ENCODE measurements at regions not wholly inside any gene's neighbourhood (a gene's known extent, or its start where the extent isn't known, plus 50 kb on each side); places are given as distances from the start of the nearest gene placed in this dataset.
"Not testable (repeated sequence)": the region's sequence is repeated elsewhere in the genome, so short reads cannot be mapped to it uniquely, and the experiment has no call there.

- no peaks in the 10 kb centered on the region for H3K36me3 Mint-ChIP-seq (ENCODE audit: low read depth)
These were observed 110.6 kb upstream of the SIX2 start for GRCh38 chr2:45119855-45120254.

GRCh38 chr2:45119038-45119437, 109.8 kb upstream of the SIX2 start:
- no peak overlapping the region for H3K27ac Mint-ChIP-seq
- no peak overlapping the region for H3K4me3 Mint-ChIP-seq
- H3K4me1 Mint-ChIP-seq (ENCODE audit: low read depth) = no peaks in the 10 kb centered on the region
- no peak for DNase-seq
- no peaks in the 10 kb centered on the region for H3K9me3 Mint-ChIP-seq
- no peaks in the 10 kb centered on the region for H3K36me3 Mint-ChIP-seq (ENCODE audit: low read depth)
- H3K27me3 Mint-ChIP-seq = no peaks in the 10 kb centered on the region

More at GRCh38 chr2:45119855-45120254, 110.6 kb upstream of the SIX2 start:
- Mint-ChIP-seq H3K27me3 (no peaks in the 10 kb centered on the region), H3K4me3 (no peak overlapping the region), H3K27ac (no peak overlapping the region), H3K9me3 (no peaks in the 10 kb centered on the region), H3K4me1 (ENCODE audit: low read depth) (no peaks in the 10 kb centered on the region)
- DNase-seq = no peak

- H3K4me1 Mint-ChIP-seq (ENCODE audit: low read depth) = no peaks in the 10 kb centered on the region
- DNase-seq = no peak
- H3K9me3 Mint-ChIP-seq = no peaks in the 10 kb centered on the region
- H3K27me3 Mint-ChIP-seq = no peaks in the 10 kb centered on the region
- H3K27ac Mint-ChIP-seq = no peak overlapping the region
- H3K36me3 Mint-ChIP-seq (ENCODE audit: low read depth) = no peaks in the 10 kb centered on the region
- H3K4me3 Mint-ChIP-seq = no peak overlapping the region
These were observed 108.1 kb upstream of the SIX2 start for GRCh38 chr2:45117383-45117782.

DNA sequence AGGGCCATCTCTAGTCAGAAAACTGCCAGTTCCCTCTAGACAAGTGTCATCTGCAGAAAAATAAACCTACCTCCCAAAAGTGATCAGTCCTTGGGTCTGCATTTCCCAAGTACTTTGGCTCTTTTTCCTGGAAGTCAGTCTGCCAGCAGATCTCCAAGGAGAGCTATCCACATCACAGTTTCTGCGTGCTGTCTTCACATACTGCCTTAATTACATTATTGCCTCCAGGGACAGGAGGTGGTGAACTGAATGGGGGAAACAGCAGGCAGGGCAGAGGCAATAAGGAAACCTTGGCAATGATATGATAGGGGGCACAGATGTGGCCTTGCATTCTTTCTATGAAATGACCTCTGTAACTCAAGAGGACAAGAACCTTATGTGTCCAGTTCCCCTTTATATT, 105.9 kb upstream of the SIX2 start:
- Mint-ChIP-seq H3K36me3 (ENCODE audit: low read depth) (no peaks in the 10 kb centered on the region), H3K27me3 (no peaks in the 10 kb centered on the region), H3K4me1 (ENCODE audit: low read depth) (no peaks in the 10 kb centered on the region), H3K4me3 (no peak overlapping the region), H3K9me3 (no peaks in the 10 kb centered on the region), H3K27ac (no peak overlapping the region)
- DNase-seq = no peak

GRCh38 chr2:45114221-45114955, 105.1 kb upstream of the SIX2 start:
- DNase-seq = no peak
- H3K4me3 Mint-ChIP-seq = no peak overlapping the region
- H3K4me1 Mint-ChIP-seq (ENCODE audit: low read depth) = no peaks in the 10 kb centered on the region
- peaks cover 3% of the 10 kb centered on the region for H3K27me3 Mint-ChIP-seq
- no peaks in the 10 kb centered on the region for H3K36me3 Mint-ChIP-seq (ENCODE audit: low read depth)
- H3K27ac Mint-ChIP-seq = no peak overlapping the region
- H3K9me3 Mint-ChIP-seq = no peaks in the 10 kb centered on the region

DNA sequence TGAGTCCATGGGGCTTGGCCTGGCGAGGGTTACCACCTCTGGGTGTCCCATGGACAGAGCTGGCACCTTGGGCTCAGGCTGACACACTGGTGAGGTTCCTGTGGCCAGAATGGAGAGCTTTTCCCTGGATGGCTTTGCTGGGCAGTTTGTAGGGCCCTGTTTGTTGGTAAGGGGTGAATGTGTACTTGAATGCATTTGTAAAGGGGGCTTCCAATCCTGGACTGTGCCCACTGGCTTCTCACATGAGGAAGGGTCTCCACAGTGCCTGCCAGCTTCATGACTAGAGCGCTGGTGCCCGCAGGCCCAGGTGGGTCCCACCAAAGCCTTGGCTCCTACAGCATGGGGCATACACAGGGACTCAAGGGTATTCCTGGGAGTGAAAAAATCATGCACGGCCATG, 103.5 kb upstream of the SIX2 start:
- H3K27ac Mint-ChIP-seq = no peak overlapping the region
- no peak for DNase-seq
- no peak overlapping the region for H3K4me3 Mint-ChIP-seq
- peaks cover 3% of the 10 kb centered on the region for H3K27me3 Mint-ChIP-seq
- no peaks in the 10 kb centered on the region for H3K36me3 Mint-ChIP-seq (ENCODE audit: low read depth)
- H3K9me3 Mint-ChIP-seq = no peaks in the 10 kb centered on the region
- no peaks in the 10 kb centered on the region for H3K4me1 Mint-ChIP-seq (ENCODE audit: low read depth)

DNA sequence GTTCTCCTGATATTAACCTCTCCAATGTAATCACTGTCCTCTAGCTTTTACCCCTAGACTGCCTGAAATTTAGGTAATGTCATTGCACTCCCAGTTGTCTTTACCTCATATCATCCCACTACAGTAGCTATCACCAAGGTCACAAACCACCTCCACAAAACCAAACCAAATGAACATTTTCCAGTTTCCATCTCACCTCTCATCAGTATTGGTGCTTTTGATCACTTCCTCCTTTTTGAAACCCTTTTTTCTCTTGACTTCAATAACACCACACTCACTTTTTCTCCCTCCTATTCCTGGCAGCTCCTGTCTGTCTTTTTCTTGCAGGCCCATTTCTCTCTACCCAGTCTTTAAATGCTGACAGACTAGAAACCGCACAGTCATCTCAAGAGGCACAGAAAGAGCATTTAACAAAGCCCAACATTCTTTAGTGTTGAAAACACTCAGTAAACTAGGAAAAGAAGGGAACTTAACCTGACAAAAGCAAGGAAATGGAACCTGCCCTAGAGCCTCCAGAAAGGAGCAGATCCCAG, 95.9 kb upstream of the SIX2 start:
- H3K27me3 Mint-ChIP-seq = peaks cover 14% of the 10 kb centered on the region
- no peaks in the 10 kb centered on the region for H3K9me3 Mint-ChIP-seq

GRCh38 chr2:45104429-45104828, 95.2 kb upstream of the SIX2 start:
- Mint-ChIP-seq H3K36me3 (ENCODE audit: low read depth) (no peaks in the 10 kb centered on the region), H3K9me3 (peaks cover 2% of the 10 kb centered on the region), H3K4me1 (ENCODE audit: low read depth) (peaks cover 5% of the 10 kb centered on the region), H3K4me3 (no peak overlapping the region), H3K27ac (no peak overlapping the region), H3K27me3 (peaks cover 17% of the 10 kb centered on the region)
- no peak for DNase-seq

More for the DNA sequence above, 95.9 kb upstream of the SIX2 start:
- Mint-ChIP-seq H3K4me1 (ENCODE audit: low read depth) (peaks cover 5% of the 10 kb centered on the region), H3K27ac (no peak overlapping the region), H3K4me3 (no peak overlapping the region), H3K36me3 (ENCODE audit: low read depth) (no peaks in the 10 kb centered on the region)
- no peak for DNase-seq

DNA sequence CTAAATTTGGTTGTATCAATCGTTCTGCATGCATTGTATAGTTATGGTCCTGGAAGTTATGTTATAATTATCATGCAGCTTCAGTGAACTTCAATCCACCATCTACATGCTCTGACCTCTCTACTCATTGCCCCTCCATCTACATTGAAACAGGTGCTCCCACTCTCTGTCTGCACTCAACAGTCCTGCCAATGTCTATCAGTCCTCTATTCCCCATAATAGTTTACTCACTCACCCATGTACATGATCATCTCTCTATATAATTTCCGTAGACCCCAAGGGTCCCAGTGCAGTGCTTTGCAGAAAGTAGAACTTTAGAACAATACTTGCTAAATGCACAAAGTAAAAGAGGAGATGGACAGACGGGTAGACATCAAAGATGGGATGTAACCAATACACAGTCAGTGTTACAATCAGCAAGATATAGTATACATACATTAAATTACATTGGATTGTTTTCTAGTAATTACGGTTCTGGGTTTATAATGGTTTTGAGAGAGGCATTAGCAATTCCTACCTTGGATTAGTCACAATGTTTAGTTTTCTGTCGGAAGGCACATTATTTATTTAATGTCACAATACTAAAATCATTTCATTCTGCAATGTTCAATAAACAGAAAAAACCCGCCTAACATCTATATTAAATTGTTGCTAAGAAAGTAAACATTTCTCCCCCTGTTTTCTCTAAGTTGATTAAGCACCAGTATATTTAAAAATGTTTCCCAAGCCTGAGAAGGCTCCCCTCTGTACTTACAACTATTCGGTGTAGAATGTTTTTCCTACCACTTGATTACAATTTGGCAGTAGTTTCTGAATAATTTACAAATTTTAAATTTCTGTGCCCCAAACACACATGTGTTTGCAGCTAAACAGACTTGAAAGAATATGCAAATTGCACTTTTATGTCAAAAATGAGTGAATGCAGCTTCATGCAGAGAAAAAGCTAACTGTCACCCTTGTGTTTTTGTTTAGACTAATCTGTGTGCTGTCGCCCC, 94.4 kb upstream of the SIX2 start:
- Mint-ChIP-seq H3K4me3 (no peak overlapping the region), H3K27me3 (peaks cover 17% of the 10 kb centered on the region), H3K36me3 (ENCODE audit: low read depth) (no peaks in the 10 kb centered on the region), H3K4me1 (ENCODE audit: low read depth) (peaks cover 5% of the 10 kb centered on the region), H3K27ac (no peak overlapping the region), H3K9me3 (peaks cover 2% of the 10 kb centered on the region)
- DNase-seq = no peak

DNA sequence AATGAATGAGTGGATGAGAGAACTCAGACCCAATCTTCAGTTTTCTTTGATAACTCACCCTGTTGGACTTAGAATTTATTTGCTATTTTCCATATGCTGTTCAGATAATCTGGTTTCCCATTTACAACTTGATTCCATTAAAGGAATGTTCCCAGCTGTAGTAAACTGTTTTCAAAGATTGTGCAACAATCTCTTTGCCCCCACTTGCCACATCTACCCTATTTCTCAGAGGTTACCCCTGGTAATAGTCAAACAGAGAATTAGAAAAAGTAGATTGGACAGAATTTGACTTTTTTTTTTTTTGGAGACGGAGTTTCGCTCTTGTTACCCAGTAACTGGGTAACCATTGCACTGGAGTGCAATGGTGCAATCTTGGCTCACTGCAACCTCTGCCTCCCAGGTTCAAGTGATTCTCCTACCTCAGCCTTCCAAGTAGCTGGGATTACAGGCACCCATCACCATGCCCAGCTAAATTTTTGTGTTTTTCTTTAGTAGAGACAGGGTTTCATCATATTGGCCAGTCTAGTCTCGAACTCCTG, 93.4 kb upstream of the SIX2 start:
- no peak for DNase-seq

GRCh38 chr2:45102141-45102540, 92.9 kb upstream of the SIX2 start:
- H3K27ac Mint-ChIP-seq = no peak overlapping the region
- peaks cover 17% of the 10 kb centered on the region for H3K27me3 Mint-ChIP-seq
- H3K4me3 Mint-ChIP-seq = no peak overlapping the region
- peaks cover 5% of the 10 kb centered on the region for H3K4me1 Mint-ChIP-seq (ENCODE audit: low read depth)
- no peak for DNase-seq
- no peaks in the 10 kb centered on the region for H3K36me3 Mint-ChIP-seq (ENCODE audit: low read depth)
- peaks cover 2% of the 10 kb centered on the region for H3K9me3 Mint-ChIP-seq

More for the DNA sequence above, 93.4 kb upstream of the SIX2 start:
- Mint-ChIP-seq H3K4me3 (no peak overlapping the region), H3K4me1 (ENCODE audit: low read depth) (peaks cover 5% of the 10 kb centered on the region), H3K9me3 (peaks cover 2% of the 10 kb centered on the region), H3K27me3 (peaks cover 17% of the 10 kb centered on the region), H3K36me3 (ENCODE audit: low read depth) (no peaks in the 10 kb centered on the region), H3K27ac (no peak overlapping the region)

DNA sequence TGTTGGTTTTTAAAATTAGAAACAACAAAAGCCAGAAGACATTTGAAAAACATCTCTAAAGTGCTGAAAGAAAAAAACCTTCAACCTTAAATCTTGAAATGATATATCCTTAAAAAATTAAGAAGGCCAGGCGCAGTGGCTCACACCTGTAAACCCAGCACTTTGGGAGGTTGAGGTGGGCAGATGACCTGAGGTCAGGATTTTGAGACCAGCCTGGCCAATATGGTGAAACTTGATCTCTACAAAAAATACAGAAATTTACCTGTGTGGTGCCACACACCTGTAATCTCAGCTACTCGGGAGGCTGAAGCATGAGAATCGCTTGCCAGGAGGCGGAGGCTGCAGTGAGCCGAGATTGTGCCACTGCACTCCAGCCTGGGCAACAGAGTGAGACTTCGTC, 87.7 kb upstream of the SIX2 start:
- Mint-ChIP-seq H3K27ac (no peak overlapping the region), H3K27me3 (peaks cover 11% of the 10 kb centered on the region), H3K9me3 (peaks cover 2% of the 10 kb centered on the region), H3K4me3 (no peak overlapping the region), H3K4me1 (ENCODE audit: low read depth) (no peaks in the 10 kb centered on the region), H3K36me3 (ENCODE audit: low read depth) (no peaks in the 10 kb centered on the region)
- DNase-seq = no peak

DNA sequence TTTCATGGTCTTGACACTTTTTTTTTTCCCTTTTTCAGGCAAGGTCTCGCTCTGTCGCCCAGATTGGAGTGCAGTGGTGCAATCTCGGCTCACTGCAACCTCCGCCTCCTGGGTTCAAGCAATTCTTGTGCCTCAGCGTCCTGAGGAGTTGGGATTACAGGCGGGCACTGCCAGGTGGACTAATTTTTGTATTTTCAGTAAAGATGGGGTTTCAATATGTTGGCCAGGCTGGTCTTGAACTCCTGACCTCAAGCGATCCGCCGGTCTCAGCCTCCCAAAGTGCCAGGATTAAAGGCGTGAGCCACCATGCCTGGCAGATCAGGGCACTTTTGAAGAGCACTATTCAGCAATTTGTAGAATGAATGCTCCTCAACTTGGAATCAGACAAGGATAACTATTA, 86.8 kb upstream of the SIX2 start:
- H3K36me3 Mint-ChIP-seq (ENCODE audit: low read depth); H3K4me1 Mint-ChIP-seq (ENCODE audit: low read depth); DNase-seq: not testable (repeated sequence)

DNA sequence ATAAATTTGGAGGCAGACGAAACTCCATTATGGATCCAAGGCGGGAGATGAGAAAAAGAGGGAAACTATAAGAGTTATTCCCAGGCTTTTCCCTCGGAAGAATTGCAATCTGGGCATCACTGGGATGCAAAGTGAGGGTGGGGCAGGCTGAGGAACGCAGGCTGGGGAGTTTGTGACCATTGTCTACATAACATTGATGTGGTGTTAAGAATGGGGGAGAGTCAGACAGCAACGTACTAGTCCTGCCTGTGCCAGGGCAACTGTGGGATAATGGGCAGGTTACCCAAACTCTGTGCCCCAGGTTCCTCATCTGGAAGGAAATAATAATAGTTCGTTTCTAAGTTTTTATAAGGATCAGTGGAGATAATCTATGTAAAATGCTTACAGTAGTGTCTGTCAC, 84.4 kb upstream of the SIX2 start:
- Mint-ChIP-seq H3K4me1 (ENCODE audit: low read depth) (no peaks in the 10 kb centered on the region), H3K36me3 (ENCODE audit: low read depth) (no peaks in the 10 kb centered on the region), H3K9me3 (no peaks in the 10 kb centered on the region), H3K4me3 (no peak overlapping the region), H3K27ac (no peak overlapping the region), H3K27me3 (peaks cover 6% of the 10 kb centered on the region)
- no peak for DNase-seq

More for the DNA sequence above, 86.8 kb upstream of the SIX2 start:
- H3K27me3 Mint-ChIP-seq = peaks cover 11% of the 10 kb centered on the region
- H3K9me3 Mint-ChIP-seq, H3K27ac Mint-ChIP-seq, H3K4me3 Mint-ChIP-seq: not testable (repeated sequence)

All from activated T-cell treated with anti-CD3 and anti-CD28 coated beads, Interleukin-2, amount 50 U/mL, for 24 hours (primary cell).